ENCODE measurements at regions not wholly inside any gene's neighbourhood (a gene's known extent, or its start where the extent isn't known, plus 50 kb on each side); places are given as distances from the start of the nearest gene placed in this dataset.

DNA sequence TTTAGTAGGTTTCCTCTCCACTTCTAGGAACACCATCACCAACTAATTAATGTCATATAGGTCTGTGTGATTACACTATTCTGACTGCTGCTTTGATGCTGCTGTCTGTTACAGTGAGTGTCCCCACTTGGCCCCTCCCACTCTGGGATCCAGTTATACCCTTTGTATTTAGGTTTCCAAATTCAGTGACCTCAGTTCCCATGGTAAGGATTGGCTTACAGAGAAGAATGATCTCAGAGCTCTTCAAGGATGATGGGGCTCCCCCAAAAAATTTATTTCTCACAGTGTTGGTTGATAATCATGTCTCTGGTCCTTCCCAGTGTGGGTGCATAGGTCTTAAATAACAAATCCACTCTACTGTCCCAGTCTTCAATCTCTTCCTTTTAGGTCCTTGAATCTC, 210.0 kb upstream of the MYL2 start:
- H3K36me3 Mint-ChIP-seq = peaks cover 39% of the 10 kb centered on the region
- H3K27ac Mint-ChIP-seq = no peak overlapping the region
- H3K4me3 Mint-ChIP-seq = no peak overlapping the region
- peaks cover 6% of the 10 kb centered on the region for H3K27me3 Mint-ChIP-seq (ENCODE audit: low read depth)
- peaks cover 42% of the 10 kb centered on the region for H3K9me3 Mint-ChIP-seq
- DNase-seq (ENCODE audit: low spot score) (no peak), ATAC-seq (no peak)
- TF ChIP-seq MXD4 (CRISPR knock-in tag; IDR thresholded peaks at IDR 0.05; ENCODE audit: borderline replicate concordance) (no peak), FOXP4 (CRISPR knock-in tag; IDR thresholded peaks at IDR 0.05) (no peak), E2F5 (CRISPR knock-in tag; IDR thresholded peaks at IDR 0.05) (no peak), ZNF671 (CRISPR knock-in tag; IDR thresholded peaks at IDR 0.05) (no peak)
- H3K4me1 Mint-ChIP-seq = no peaks in the 10 kb centered on the region
- CTCF ChIA-PET = no interaction called here
- POLR2A ChIA-PET = no interaction called here

- peaks cover 31% of the 10 kb centered on the region for H3K9me3 Mint-ChIP-seq
- DNase-seq (ENCODE audit: low spot score) = no peak
- ChIA-PET POLR2A (interaction anchor here (0.6 kb wide), 1 partner anchor 41 kb away, joined by 10 read pairs; no protein-coding TSS in a partner anchor), CTCF (interaction anchor here (0.9 kb wide), 1 partner anchor 170 kb away, joined by 3 read pairs; no protein-coding TSS in a partner anchor)
- peaks cover 28% of the 10 kb centered on the region for H3K36me3 Mint-ChIP-seq
- no peak overlapping the region for H3K4me3 Mint-ChIP-seq
- no peak for ATAC-seq
- no peak overlapping the region for H3K27ac Mint-ChIP-seq
- peaks cover 6% of the 10 kb centered on the region for H3K27me3 Mint-ChIP-seq (ENCODE audit: low read depth)
- no peaks in the 10 kb centered on the region for H3K4me1 Mint-ChIP-seq
- no peak for TF ChIP-seq FOXP4 (CRISPR knock-in tag; IDR thresholded peaks at IDR 0.05)
- no peak for TF ChIP-seq HMGA2 (CRISPR knock-in tag; IDR thresholded peaks at IDR 0.05)
- TF ChIP-seq CTCF (IDR thresholded peaks at IDR 0.05) = no peak
- TF ChIP-seq, protein P1, sequence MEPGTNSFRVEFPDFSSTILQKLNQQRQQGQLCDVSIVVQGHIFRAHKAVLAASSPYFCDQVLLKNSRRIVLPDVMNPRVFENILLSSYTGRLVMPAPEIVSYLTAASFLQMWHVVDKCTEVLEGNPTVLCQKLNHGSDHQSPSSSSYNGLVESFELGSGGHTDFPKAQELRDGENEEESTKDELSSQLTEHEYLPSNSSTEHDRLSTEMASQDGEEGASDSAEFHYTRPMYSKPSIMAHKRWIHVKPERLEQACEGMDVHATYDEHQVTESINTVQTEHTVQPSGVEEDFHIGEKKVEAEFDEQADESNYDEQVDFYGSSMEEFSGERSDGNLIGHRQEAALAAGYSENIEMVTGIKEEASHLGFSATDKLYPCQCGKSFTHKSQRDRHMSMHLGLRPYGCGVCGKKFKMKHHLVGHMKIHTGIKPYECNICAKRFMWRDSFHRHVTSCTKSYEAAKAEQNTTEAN (CRISPR knock-in tag; IDR thresholded peaks at IDR 0.05) = no peak
- TF ChIP-seq PRRX2 (CRISPR knock-in tag; IDR thresholded peaks at IDR 0.05) = no peak
- no peak for TF ChIP-seq NFATC4 (CRISPR knock-in tag; IDR thresholded peaks at IDR 0.05)
- TF ChIP-seq, protein P2, sequence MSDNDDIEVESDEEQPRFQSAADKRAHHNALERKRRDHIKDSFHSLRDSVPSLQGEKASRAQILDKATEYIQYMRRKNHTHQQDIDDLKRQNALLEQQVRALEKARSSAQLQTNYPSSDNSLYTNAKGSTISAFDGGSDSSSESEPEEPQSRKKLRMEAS (CRISPR knock-in tag; IDR thresholded peaks at IDR 0.05) = no peak
- TF ChIP-seq ATF1 (CRISPR knock-in tag; IDR thresholded peaks at IDR 0.05) = no peak
- no peak for TF ChIP-seq ELF4 (CRISPR knock-in tag; IDR thresholded peaks at IDR 0.05; ENCODE audit: low read depth)
- no peak for TF ChIP-seq CDX4 (CRISPR knock-in tag; IDR thresholded peaks at IDR 0.05; ENCODE audit: borderline replicate concordance)
- no peak for TF ChIP-seq EMX1 (CRISPR knock-in tag; IDR thresholded peaks at IDR 0.05)
- TF ChIP-seq MYBL2 (CRISPR knock-in tag; IDR thresholded peaks at IDR 0.05) = no peak
- TF ChIP-seq, protein P3, sequence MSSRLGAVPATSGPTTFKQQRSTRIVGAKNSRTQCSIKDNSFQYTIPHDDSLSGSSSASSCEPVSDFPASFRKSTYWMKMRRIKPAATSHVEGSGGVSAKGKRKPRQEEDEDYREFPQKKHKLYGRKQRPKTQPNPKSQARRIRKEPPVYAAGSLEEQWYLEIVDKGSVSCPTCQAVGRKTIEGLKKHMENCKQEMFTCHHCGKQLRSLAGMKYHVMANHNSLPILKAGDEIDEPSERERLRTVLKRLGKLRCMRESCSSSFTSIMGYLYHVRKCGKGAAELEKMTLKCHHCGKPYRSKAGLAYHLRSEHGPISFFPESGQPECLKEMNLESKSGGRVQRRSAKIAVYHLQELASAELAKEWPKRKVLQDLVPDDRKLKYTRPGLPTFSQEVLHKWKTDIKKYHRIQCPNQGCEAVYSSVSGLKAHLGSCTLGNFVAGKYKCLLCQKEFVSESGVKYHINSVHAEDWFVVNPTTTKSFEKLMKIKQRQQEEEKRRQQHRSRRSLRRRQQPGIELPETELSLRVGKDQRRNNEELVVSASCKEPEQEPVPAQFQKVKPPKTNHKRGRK (CRISPR knock-in tag; IDR thresholded peaks at IDR 0.05; ENCODE audit: borderline replicate concordance) = no peak
- TF ChIP-seq ARID4B (CRISPR knock-in tag; IDR thresholded peaks at IDR 0.05; ENCODE audit: borderline replicate concordance) = no peak
- no peak for TF ChIP-seq NR2C2 (CRISPR knock-in tag; IDR thresholded peaks at IDR 0.05)
These were observed 208.9 kb upstream of the MYL2 start for GRCh38 chr12:111129149-111129767.
